DND-41 (cell line): ENCODE measurements at regions not wholly inside any gene's neighbourhood (a gene's known extent, or its start where the extent isn't known, plus 50 kb on each side); places are given as distances from the start of the nearest gene placed in this dataset.

Experiments used
- CTCF ChIP-seq: IDR thresholded peaks from 2 replicates; pipeline ENCODE4 v1.5.1; 2012; ENCODE audit warnings: borderline replicate concordance, low read length, moderate library complexity, mild to moderate bottlenecking; ENCODE audit not compliant: poor library complexity, severe bottlenecking; ENCODE audit errors: extremely low read depth
- EZH2 ChIP-seq: IDR thresholded peaks from 3 replicates; pipeline ENCODE4 v1.6.1; 2012; ENCODE audit warnings: borderline replicate concordance, low read depth, mild to moderate bottlenecking, moderate library complexity, low read length, inconsistent platforms; ENCODE audit not compliant: severe bottlenecking

- no peak for TF ChIP-seq CTCF
- TF ChIP-seq EZH2 = no peak
These were observed 237.5 kb upstream of the IL12A start for GRCh38 chr3:159751146-159751545.
